Peyer's patch (tissue), 4 donors: ENCODE measurements at regions not wholly inside any gene's neighbourhood (a gene's known extent, or its start where the extent isn't known, plus 50 kb on each side); places are given as distances from the start of the nearest gene placed in this dataset.

Experiments used
- POLR2A ChIP-seq, 2 donors: fragments of 450-650 bp; IDR thresholded peaks; one replicate each; pipeline ENCODE4 v1.5.1; 2017; ENCODE audit warnings: antibody characterized with exemption in 2 of 2, mild to moderate bottlenecking in 2 of 2, moderate library complexity in 2 of 2
- TF ChIP-seq, protein P1 (sequence below), 6 experiments: fragments of 450-650 bp in 4 of 6; fragments of 200-600 bp in 2 of 6; sonication (generic) in 1 of 6; IDR thresholded peaks; one replicate each; pipeline ENCODE4 v1.5.1; 2017 to 2019; ENCODE audit warnings: antibody characterized with exemption in 6 of 6, mild to moderate bottlenecking in 3 of 6, moderate library complexity in 1 of 6

GRCh38 chr4:53847965-53848364 is 216.4 kb downstream of the CHIC2 start:
- TF ChIP-seq POLR2A (IDR thresholded peaks at IDR 0.05): no peak
- TF ChIP-seq, protein P1, sequence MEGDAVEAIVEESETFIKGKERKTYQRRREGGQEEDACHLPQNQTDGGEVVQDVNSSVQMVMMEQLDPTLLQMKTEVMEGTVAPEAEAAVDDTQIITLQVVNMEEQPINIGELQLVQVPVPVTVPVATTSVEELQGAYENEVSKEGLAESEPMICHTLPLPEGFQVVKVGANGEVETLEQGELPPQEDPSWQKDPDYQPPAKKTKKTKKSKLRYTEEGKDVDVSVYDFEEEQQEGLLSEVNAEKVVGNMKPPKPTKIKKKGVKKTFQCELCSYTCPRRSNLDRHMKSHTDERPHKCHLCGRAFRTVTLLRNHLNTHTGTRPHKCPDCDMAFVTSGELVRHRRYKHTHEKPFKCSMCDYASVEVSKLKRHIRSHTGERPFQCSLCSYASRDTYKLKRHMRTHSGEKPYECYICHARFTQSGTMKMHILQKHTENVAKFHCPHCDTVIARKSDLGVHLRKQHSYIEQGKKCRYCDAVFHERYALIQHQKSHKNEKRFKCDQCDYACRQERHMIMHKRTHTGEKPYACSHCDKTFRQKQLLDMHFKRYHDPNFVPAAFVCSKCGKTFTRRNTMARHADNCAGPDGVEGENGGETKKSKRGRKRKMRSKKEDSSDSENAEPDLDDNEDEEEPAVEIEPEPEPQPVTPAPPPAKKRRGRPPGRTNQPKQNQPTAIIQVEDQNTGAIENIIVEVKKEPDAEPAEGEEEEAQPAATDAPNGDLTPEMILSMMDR (IDR thresholded peaks at IDR 0.05): no peak
